Activated CD4-positive, alpha-beta T cell treated with anti-CD3 and anti-CD28 coated beads, Interleukin-2, Interleukin-6, amounts not matched to agents 100 ng/mL and 50 ng/mL, durations not matched to agents 16 hours and 8 hours (primary cell): ENCODE measurements at regions not wholly inside any gene's neighbourhood (a gene's known extent, or its start where the extent isn't known, plus 50 kb on each side); places are given as distances from the start of the nearest gene placed in this dataset.
"Not testable (repeated sequence)": the region's sequence is repeated elsewhere in the genome, so short reads cannot be mapped to it uniquely, and the experiment has no call there.

Experiments used
- DNase-seq: peaks from one replicate; pipeline ENCODE4 v3.0.0-alpha.2; 2020

GRCh38 chr5:72760259-72760658, 56.2 kb upstream of the TNPO1 start:
- no peak for DNase-seq

- no peak for DNase-seq
These were observed 63.6 kb upstream of the TNPO1 start for GRCh38 chr5:72752909-72753308.

GRCh38 chr5:72749362-72749997, 67.0 kb upstream of the TNPO1 start:
- DNase-seq = no peak

- DNase-seq = no peak
These were observed 68.6 kb upstream of the TNPO1 start for GRCh38 chr5:72747826-72748225.

GRCh38 chr5:72746736-72747135, 69.7 kb upstream of the TNPO1 start:
- DNase-seq = no peak

- DNase-seq = no peak
These were observed 72.3 kb upstream of the TNPO1 start for GRCh38 chr5:72744136-72744535.

- no peak for DNase-seq
These were observed 74.7 kb upstream of the TNPO1 start for GRCh38 chr5:72741805-72742204.

- no peak for DNase-seq
These were observed 82.7 kb upstream of the TNPO1 start for GRCh38 chr5:72733810-72734209.

- DNase-seq = no peak
These were observed 92.9 kb upstream of the TNPO1 start for GRCh38 chr5:72723581-72723980.

- DNase-seq = no peak
These were observed 93.5 kb upstream of the TNPO1 start for GRCh38 chr5:72722792-72723452.

- no peak for DNase-seq
These were observed 94.6 kb upstream of the TNPO1 start for GRCh38 chr5:72721844-72722243.

GRCh38 chr5:72720205-72720604, 96.3 kb upstream of the TNPO1 start:
- DNase-seq = no peak

- DNase-seq = no peak
These were observed 105.1 kb upstream of the TNPO1 start for GRCh38 chr5:72711351-72711750.

- no peak for DNase-seq
These were observed 107.1 kb upstream of the TNPO1 start for GRCh38 chr5:72709341-72709740.

- no peak for DNase-seq
These were observed 111.3 kb upstream of the TNPO1 start for GRCh38 chr5:72705178-72705577.

GRCh38 chr5:72703876-72704275, 112.6 kb upstream of the TNPO1 start:
- no peak for DNase-seq

GRCh38 chr5:72702881-72703434, 113.5 kb upstream of the TNPO1 start:
- DNase-seq = peak; percentile 21

- DNase-seq = not testable (repeated sequence)
These were observed 114.4 kb upstream of the TNPO1 start for GRCh38 chr5:72702105-72702504.

- no peak for DNase-seq
These were observed 118.0 kb upstream of the TNPO1 start for GRCh38 chr5:72698481-72698880.

GRCh38 chr5:72697622-72698021, 118.8 kb upstream of the TNPO1 start:
- DNase-seq = no peak

- DNase-seq = no peak
These were observed 120.8 kb upstream of the TNPO1 start for GRCh38 chr5:72695659-72696058.

GRCh38 chr5:72694856-72695255, 121.6 kb upstream of the TNPO1 start:
- no peak for DNase-seq

- DNase-seq = no peak
These were observed 122.8 kb upstream of the TNPO1 start for GRCh38 chr5:72693546-72694205.
